Gastroesophageal sphincter (tissue), 3 donors: ENCODE measurements at regions not wholly inside any gene's neighbourhood (a gene's known extent, or its start where the extent isn't known, plus 50 kb on each side); places are given as distances from the start of the nearest gene placed in this dataset.

Experiments used
- POLR2A ChIP-seq, 2 donors: fragments of 450-650 bp; IDR thresholded peaks; one replicate each; pipeline ENCODE4 v1.6.1; 2017; ENCODE audit warnings: antibody characterized with exemption in 2 of 2, mild to moderate bottlenecking in 2 of 2, moderate library complexity in 1 of 2
- POLR2AphosphoS5 ChIP-seq: sonication (generic); formaldehyde crosslinking; IDR thresholded peaks from one replicate; pipeline ENCODE4 v1.6.1; 2017; ENCODE audit warnings: antibody characterized with exemption
- TF ChIP-seq, protein P1 (sequence below), 4 experiments: fragments of 200-600 bp in 2 of 4; fragments of 450-650 bp in 2 of 4; sonication (generic) in 1 of 4; IDR thresholded peaks; one replicate each; pipeline ENCODE4 v1.5.1; 2017 to 2019; ENCODE audit warnings: antibody characterized with exemption in 4 of 4, mild to moderate bottlenecking in 2 of 4, moderate library complexity in 2 of 4

GRCh38 chr1:63116016-63116415 lies 206.4 kb upstream of the FOXD3 start:
- TF ChIP-seq, protein P1, sequence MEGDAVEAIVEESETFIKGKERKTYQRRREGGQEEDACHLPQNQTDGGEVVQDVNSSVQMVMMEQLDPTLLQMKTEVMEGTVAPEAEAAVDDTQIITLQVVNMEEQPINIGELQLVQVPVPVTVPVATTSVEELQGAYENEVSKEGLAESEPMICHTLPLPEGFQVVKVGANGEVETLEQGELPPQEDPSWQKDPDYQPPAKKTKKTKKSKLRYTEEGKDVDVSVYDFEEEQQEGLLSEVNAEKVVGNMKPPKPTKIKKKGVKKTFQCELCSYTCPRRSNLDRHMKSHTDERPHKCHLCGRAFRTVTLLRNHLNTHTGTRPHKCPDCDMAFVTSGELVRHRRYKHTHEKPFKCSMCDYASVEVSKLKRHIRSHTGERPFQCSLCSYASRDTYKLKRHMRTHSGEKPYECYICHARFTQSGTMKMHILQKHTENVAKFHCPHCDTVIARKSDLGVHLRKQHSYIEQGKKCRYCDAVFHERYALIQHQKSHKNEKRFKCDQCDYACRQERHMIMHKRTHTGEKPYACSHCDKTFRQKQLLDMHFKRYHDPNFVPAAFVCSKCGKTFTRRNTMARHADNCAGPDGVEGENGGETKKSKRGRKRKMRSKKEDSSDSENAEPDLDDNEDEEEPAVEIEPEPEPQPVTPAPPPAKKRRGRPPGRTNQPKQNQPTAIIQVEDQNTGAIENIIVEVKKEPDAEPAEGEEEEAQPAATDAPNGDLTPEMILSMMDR (IDR thresholded peaks at IDR 0.05) = no peak
- TF ChIP-seq POLR2AphosphoS5 = no peak
- TF ChIP-seq POLR2A (IDR thresholded peaks at IDR 0.05) = no peak
